Posterior cingulate gyrus (tissue), 11 donors: ENCODE measurements at regions not wholly inside any gene's neighbourhood (a gene's known extent, or its start where the extent isn't known, plus 50 kb on each side); places are given as distances from the start of the nearest gene placed in this dataset.

Source experiments
- DNase-seq, 10 donors: peaks; one replicate each; pipeline versions ENCODE4 v3.0.0 to v3.0.0-alpha.2; 2020 to 2021; ENCODE audit warnings: mixed read lengths in 3 of 10
- intact Hi-C: fragments of 100-400 bp; cut with DNase I; formaldehyde crosslinking; loops from one replicate; pipeline ENCODE4 v1.15.1; 2023

- intact Hi-C loops: no loop called here
- DNase-seq: no peak
Measured at GRCh38 chr19:31223740-31224534, 125.3 kb downstream of the TSHZ3 start.

- no peak for DNase-seq
- intact Hi-C loops: no loop called here
Measured at GRCh38 chr19:31220540-31220939, 128.7 kb downstream of the TSHZ3 start.

- intact Hi-C loops: no loop called here
Measured at GRCh38 chr19:31214997-31215396, 134.2 kb downstream of the TSHZ3 start.

GRCh38 chr19:31214086-31214485 lies 135.2 kb downstream of the TSHZ3 start:
- DNase-seq: peak in 1 of 10 donors; percentile 71
- intact Hi-C loops: no loop called here

More at GRCh38 chr19:31214997-31215396, 134.2 kb downstream of the TSHZ3 start:
- no peak for DNase-seq

GRCh38 chr19:31211088-31211487 lies 138.1 kb downstream of the TSHZ3 start:
- intact Hi-C loops: no loop called here
- no peak for DNase-seq

GRCh38 chr19:31205887-31206518 lies 143.2 kb downstream of the TSHZ3 start:
- intact Hi-C loops: no loop called here
- no peak for DNase-seq

- intact Hi-C loops: no loop called here
- DNase-seq: no peak
Measured at GRCh38 chr19:31204115-31204514, 145.1 kb downstream of the TSHZ3 start.

- intact Hi-C loops: no loop called here
- no peak for DNase-seq
Measured at GRCh38 chr19:31185261-31185660, 164.0 kb downstream of the TSHZ3 start.

- DNase-seq: no peak
- intact Hi-C loops: no loop called here
Measured at GRCh38 chr19:31181535-31181934, 167.7 kb downstream of the TSHZ3 start.

GRCh38 chr19:31180907-31181306 lies 168.3 kb downstream of the TSHZ3 start:
- no peak for DNase-seq
- intact Hi-C loops: no loop called here

GRCh38 chr19:31179471-31179852 lies 169.8 kb downstream of the TSHZ3 start:
- DNase-seq: no peak
- intact Hi-C loops: no loop called here

- intact Hi-C loops: no loop called here
- DNase-seq: no peak
Measured at GRCh38 chr19:31178833-31179470, 170.3 kb downstream of the TSHZ3 start.

- intact Hi-C loops: no loop called here
- DNase-seq: peak in 1 of 10 donors; percentile 80
Measured at GRCh38 chr19:31177246-31177645, 172.0 kb downstream of the TSHZ3 start.

GRCh38 chr19:31175564-31176348 lies 173.5 kb downstream of the TSHZ3 start:
- DNase-seq: no peak
- intact Hi-C loops: no loop called here

GRCh38 chr19:31174948-31175347 lies 174.3 kb downstream of the TSHZ3 start:
- intact Hi-C loops: no loop called here
- no peak for DNase-seq

- intact Hi-C loops: no loop called here
- no peak for DNase-seq
Measured at GRCh38 chr19:31173991-31174390, 175.2 kb downstream of the TSHZ3 start.

GRCh38 chr19:31171936-31172335 lies 177.3 kb downstream of the TSHZ3 start:
- DNase-seq: no peak
- intact Hi-C loops: no loop called here

GRCh38 chr19:31170046-31170445 lies 179.2 kb downstream of the TSHZ3 start:
- no peak for DNase-seq
- intact Hi-C loops: no loop called here

- DNase-seq: no peak
- intact Hi-C loops: no loop called here
Measured at GRCh38 chr19:31168106-31168625, 181.1 kb downstream of the TSHZ3 start.

- intact Hi-C loops: no loop called here
- DNase-seq: no peak
Measured at GRCh38 chr19:31167690-31168089, 181.5 kb downstream of the TSHZ3 start.

GRCh38 chr19:31166206-31166605 lies 183.0 kb downstream of the TSHZ3 start:
- intact Hi-C loops: no loop called here
- no peak for DNase-seq
